ENCODE measurements at regions not wholly inside any gene's neighbourhood (a gene's known extent, or its start where the extent isn't known, plus 50 kb on each side); places are given as distances from the start of the nearest gene placed in this dataset.

DNA sequence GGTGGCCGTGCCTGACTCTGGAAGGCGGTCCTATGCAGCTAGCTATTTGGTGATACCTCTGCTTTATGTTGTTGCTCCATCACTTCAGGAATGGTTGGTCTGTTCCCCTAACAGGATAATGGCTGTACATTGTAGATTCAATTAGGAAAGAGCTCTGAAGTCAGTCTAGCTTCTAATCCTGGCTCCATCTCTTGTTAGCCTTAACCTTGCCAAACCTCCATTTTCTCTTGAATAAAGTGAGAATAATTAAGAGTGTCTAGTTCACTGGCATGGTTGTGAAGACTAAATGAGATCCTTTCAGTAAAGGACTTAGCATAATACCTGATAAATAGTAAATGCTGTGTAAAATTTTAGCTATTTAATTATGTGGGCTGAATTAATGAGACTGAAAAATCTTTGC lies 262.5 kb upstream of the ARHGAP20 start:
- no peak for FAIRE-seq

DNA sequence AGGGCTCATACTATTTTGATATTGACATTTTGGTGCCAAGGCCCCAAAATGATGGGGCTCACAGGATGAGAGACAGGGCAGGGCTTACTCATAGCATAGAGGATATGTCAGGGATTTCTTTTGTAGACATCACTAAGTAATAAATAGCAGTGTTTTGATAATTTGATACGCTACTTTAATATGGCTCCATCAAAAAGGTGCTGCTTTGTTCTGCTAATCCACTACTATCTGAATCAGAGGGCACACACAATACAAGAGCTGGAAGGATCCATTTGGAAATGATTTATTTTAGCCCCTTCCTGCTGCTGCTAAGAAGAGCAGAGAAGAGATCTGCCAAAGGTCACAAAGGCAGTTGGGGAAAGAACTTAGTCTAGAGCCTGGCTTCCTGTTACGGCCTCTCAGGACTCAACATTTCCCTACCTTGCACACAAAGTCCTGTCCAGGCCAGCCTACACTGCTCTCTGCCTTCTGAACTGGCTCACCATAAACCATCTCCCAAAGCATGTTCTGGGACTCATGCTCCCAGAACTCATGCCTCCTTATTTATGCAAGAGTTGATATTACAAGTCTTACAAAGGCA lies 261.3 kb upstream of the ARHGAP20 start:
- FAIRE-seq = no peak

GRCh38 chr11:110972640-110973039 lies 260.4 kb upstream of the ARHGAP20 start:
- no peak for FAIRE-seq

DNA sequence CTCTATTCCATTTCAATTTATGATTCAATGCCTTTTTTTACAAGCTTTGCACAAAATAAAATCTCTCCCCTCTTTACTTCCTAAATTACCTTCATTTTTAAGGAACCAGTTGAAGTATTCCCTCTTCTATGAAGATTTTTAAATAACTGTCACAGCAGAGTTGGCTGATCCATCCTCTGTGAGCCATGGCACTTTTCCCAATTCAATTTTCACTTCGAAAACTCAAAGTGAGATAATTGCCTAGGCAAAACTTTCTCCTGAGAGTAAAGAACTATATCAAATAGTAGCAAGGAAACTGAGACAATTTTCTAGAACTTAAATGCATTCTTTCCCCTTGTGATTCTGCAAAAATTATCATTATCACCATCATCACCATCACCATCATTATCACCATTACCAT lies 259.9 kb upstream of the ARHGAP20 start:
- no peak for FAIRE-seq

DNA sequence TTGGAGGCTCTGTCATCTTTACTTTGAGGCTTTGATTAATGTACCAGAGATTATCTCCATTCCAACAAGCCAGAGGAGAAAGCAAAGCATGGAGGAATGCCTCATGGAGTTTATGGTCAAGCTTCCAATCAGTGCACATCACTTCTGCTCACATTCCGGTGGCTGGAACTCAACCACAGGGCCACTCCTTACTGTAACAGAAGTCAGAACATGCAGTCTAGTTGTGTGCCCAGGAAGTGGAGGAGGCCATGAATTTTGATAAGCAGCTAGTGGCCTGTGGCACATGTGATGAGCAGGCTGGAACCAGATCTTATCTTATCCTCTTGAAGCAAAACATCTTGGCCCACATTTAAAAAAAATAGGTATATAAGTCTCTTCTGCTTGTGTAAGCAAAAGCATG lies 258.9 kb upstream of the ARHGAP20 start:
- no peak for FAIRE-seq

DNA sequence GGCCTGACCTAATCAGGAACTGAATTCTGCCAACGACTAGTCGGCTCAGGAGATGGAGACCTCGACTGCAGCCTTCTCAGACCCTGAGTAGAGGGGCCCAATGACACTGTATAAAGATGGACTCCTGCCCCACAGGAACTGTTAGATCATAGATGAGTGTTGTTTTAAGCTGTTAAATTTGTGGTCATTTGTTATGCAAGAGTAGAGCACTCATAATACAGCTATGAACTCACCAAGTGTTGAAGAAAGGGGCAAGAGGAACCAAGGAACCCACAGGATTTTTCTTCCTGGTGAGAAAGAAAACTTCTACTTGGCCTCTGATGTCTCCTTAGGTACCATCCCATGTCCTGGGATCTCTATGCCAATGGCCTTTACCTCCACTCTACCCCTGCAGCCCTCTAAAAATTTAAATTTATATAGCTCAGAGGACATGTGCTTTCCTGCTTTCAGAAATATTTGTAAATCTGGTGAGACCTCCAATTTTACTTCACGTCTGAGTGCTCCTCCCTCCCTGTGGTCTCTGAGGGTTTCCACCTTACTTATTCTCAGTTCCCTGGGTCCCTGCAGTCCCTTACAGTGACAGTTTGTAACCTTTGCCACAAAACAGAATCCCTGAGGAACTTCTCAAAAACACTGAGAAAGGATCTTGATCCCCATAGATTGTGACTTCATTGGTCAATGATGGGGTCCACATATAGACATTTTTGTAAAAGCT lies 256.3 kb upstream of the ARHGAP20 start:
- FAIRE-seq = no peak

- no peak for FAIRE-seq
Measured at GRCh38 chr11:110966131-110966530, 253.9 kb upstream of the ARHGAP20 start.

DNA sequence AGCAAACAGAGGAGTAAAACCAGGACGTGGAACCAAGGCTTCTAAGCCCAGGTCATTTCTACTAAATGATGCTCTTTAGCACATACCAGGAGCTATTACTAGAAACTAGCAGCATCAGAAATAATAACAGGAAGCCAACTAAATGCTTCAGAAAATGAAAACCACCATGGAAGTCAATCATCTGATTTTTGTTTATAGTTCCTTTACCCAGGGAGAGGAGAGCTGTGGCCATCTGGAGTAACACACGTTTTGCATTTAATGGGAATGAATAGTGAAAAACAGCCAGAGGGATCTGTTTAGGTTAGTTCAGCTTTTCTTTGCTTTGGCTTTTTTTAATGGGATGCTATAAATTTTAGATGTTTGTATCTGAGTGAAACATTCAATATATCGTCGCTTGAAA lies 250.7 kb upstream of the ARHGAP20 start:
- peak; percentile 93 for FAIRE-seq

DNA sequence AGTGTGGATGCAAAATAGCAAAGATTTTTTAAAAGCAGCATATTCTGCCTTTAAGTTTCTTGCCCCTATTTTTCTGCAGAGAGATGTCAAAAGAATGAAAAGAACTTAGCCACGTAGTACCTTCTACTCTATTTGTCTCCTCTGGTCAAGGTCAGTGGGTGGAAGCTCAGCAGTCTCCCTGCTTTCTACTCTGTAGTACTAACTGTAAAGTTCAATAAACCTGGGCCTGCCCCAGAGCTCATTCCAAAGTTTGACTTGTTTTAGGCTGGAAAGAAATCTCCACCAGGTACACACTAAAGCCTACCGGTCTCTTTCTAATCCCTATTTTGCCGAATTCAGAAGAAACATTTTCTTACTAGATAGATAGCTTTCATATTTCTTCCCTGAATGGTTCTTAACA lies 247.9 kb upstream of the ARHGAP20 start:
- no peak for FAIRE-seq

- FAIRE-seq = no peak
Measured at GRCh38 chr11:110958216-110958615, 246.0 kb upstream of the ARHGAP20 start.

DNA sequence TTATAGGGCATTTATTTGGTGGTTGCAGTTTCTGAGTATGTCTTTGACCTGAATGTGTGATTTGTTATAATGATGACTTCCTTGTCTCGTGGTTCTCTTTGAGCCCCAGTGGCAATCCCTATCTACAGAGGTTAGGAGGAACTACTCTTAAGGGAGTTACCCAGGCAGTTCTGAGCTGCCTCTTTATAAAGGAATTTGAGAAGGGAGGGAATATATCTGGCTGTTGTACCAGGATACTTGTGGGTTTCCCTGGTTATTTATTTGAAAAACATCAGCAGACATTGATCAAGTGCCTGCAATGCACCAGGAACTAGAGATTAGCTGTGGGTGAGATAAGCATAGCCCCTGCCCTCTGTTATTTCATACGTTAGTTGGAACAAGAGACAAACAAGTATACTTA lies 243.5 kb upstream of the ARHGAP20 start:
- FAIRE-seq = no peak

DNA sequence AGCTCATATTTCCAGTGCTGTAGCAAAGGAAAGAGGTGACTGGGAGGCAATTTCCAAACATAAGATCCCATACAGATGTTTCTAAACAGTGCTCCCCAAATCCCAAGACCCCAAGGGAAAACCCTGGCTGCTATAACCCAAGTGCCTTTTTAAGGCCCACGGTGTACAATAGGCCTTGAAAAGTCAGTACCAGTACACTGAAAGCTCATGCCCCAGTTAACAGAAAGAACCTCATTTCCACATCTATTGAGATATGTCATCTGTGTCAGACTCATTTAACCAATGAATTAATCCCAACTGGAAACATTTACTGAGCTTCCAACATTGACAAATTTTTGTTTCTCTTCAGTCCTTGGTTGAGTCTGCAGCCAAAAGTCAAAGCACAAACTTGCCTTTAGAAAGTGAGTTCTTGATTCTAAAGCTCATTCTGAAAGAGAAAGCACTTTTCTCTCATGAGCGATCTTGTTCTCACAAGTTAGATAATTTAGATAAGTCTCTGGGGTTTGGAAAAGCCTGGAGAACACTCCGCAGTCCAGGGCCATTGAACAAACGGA lies 239.8 kb upstream of the ARHGAP20 start:
- FAIRE-seq = no peak

GRCh38 chr11:110951037-110951949 lies 239.1 kb upstream of the ARHGAP20 start:
- no peak for FAIRE-seq

DNA sequence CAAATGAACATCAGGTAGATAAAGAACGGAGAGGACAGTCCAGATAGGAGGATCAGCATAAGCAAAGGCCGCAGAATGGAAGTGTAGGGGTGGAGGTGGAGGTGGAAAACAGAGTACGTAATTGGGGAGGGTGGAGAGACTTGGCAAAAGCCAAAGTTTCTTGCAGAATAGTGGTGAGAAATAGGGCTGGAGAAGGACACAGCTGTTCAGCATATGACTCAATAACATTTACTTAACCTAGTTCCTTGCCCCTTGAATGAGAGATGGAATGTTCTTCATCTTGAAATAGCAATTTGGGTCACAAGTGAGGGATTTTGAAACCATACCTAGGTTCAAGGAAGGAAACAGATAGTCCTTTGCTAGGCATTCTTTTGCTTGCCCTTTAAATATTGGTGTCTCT lies 235.9 kb upstream of the ARHGAP20 start:
- FAIRE-seq = no peak

DNA sequence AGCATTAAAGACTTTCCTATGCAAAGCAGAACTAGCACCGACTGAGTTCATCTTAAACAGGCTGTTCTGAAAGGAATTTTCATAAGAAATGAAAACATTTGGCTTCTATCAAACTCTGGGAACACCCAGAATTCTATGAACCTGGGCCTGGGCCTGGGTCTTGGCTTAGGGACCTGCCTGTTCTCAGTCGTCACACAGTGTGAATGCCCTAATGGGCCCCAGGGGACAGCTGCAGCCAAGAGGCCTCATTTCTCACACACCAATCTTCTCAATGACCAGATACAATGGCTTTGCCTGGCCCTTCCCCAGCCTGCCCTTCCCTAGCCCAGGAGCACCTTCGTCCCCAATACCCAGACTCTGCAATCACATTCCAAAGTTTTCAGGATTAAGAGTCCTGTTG lies 234.9 kb upstream of the ARHGAP20 start:
- no peak for FAIRE-seq

GRCh38 chr11:110939471-110939870 lies 227.2 kb upstream of the ARHGAP20 start:
- FAIRE-seq = no peak

- FAIRE-seq = no peak
Measured at GRCh38 chr11:110935018-110935640, 222.9 kb upstream of the ARHGAP20 start.

GRCh38 chr11:110929129-110929528 lies 216.9 kb upstream of the ARHGAP20 start:
- no peak for FAIRE-seq

GRCh38 chr11:110928391-110928790 lies 216.2 kb upstream of the ARHGAP20 start:
- FAIRE-seq = no peak

- peak; percentile 41 for FAIRE-seq
Measured at GRCh38 chr11:110921742-110922521, 209.7 kb upstream of the ARHGAP20 start.

- no peak for FAIRE-seq
Measured at GRCh38 chr11:110919241-110919922, 207.1 kb upstream of the ARHGAP20 start.

- FAIRE-seq = no peak
Measured at GRCh38 chr11:110918351-110918750, 206.1 kb upstream of the ARHGAP20 start.

All from endometrium (tissue), 2 donors.